ENCODE measurements at regions not wholly inside any gene's neighbourhood (a gene's known extent, or its start where the extent isn't known, plus 50 kb on each side); places are given as distances from the start of the nearest gene placed in this dataset.

DNA sequence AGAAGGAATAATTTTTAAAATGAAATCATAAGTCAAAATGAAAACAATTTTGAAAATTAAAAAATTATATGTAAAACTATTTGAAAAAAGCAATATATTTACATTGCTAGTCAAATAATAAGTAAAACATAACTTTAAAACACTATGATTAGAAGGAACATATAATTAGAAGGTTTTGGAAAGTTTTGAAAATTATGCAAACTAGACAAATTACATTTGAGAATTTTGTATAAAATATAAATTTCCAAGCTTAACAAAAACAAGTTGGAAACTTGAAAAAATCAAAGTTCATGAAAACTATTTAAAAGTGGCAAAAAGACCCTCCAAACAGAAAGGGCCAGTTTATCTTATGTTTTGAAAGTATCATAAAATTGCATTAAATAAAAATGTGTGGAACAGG lies 67.6 kb upstream of the TLL1 start:
- Histone ChIP-seq H2AFZ (ENCODE audit: low read length) (no peak overlapping the region), H3F3A (ENCODE audit: low read depth) (no peaks in the 10 kb centered on the region), H3K9ac (ENCODE audit: low read depth, low read length, poor library complexity, severe bottlenecking) (no peak overlapping the region), H3K9me3 (ENCODE audit: insufficient read depth, low read depth, low read length) (no peaks in the 10 kb centered on the region), H3K4me3 (ENCODE audit: low read length, poor library complexity, severe bottlenecking) (no peak overlapping the region), H4K20me1 (ENCODE audit: insufficient read depth, low read length, poor library complexity, severe bottlenecking) (no peaks in the 10 kb centered on the region), H3K27me3 (ENCODE audit: insufficient read depth, low read length, poor library complexity, severe bottlenecking) (no peaks in the 10 kb centered on the region), H3K4me1 (ENCODE audit: insufficient read depth, low read length, poor library complexity, severe bottlenecking) (no peaks in the 10 kb centered on the region), H3K9me2 (replicated peaks; ENCODE audit: low read depth, low read length) (no peaks in the 10 kb centered on the region), H3K36me3 (ENCODE audit: insufficient read depth, low read length) (no peaks in the 10 kb centered on the region), H3K79me2 (ENCODE audit: insufficient read depth, low read length) (no peaks in the 10 kb centered on the region), H3K4me2 (ENCODE audit: low read depth, low read length, poor library complexity, severe bottlenecking) (no peak overlapping the region)
- TF ChIP-seq, protein P1, sequence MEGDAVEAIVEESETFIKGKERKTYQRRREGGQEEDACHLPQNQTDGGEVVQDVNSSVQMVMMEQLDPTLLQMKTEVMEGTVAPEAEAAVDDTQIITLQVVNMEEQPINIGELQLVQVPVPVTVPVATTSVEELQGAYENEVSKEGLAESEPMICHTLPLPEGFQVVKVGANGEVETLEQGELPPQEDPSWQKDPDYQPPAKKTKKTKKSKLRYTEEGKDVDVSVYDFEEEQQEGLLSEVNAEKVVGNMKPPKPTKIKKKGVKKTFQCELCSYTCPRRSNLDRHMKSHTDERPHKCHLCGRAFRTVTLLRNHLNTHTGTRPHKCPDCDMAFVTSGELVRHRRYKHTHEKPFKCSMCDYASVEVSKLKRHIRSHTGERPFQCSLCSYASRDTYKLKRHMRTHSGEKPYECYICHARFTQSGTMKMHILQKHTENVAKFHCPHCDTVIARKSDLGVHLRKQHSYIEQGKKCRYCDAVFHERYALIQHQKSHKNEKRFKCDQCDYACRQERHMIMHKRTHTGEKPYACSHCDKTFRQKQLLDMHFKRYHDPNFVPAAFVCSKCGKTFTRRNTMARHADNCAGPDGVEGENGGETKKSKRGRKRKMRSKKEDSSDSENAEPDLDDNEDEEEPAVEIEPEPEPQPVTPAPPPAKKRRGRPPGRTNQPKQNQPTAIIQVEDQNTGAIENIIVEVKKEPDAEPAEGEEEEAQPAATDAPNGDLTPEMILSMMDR (conservative IDR thresholded peaks at IDR 0.05; ENCODE audit: low read length): no peak
- no peak for TF ChIP-seq EZH2phosphoT487 (IDR thresholded peaks at IDR 0.05; ENCODE audit: borderline replicate concordance)

DNA sequence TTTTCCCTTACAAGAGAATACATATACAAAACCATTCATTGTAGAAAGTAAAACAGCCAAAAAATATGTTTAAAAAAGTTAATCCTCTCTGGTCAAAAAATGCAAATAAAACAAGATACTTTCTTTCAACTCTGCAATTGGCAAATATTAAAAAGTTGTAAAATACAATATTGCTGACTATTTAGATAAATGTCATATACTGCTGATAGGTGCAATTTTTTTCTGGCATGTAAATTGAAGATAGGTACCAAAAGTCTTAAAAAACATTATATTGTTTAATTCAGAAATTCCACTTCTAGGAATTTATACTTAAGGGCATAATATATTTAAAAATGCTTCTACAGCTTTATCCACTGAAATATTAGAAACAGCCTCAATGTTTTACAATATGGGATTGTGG lies 66.4 kb upstream of the TLL1 start:
- no peak overlapping the region for H3K4me2 ChIP-seq (ENCODE audit: low read depth, low read length, poor library complexity, severe bottlenecking)

DNA sequence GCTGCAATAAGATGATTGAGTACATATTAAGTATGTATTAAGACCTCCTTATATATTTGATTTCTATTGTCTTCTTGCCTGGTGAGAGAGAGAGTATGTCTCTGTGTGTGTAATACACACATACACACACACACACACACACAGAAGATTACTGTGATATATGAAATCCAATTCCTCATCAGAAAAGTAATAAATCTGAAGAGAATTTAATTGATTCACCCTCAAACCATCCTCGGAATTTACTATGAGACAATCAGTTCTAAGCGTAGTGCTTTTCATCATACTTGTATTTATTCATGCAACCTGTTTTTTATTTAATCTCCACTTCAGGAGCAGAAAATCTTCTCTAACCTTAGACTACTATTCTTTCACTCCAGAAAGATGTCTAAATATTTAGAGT lies 62.3 kb upstream of the TLL1 start:
- no peak overlapping the region for H2AFZ ChIP-seq (ENCODE audit: low read length)

More for the DNA sequence above, 66.4 kb upstream of the TLL1 start:
- Histone ChIP-seq H3K36me3 (ENCODE audit: insufficient read depth, low read length) (no peaks in the 10 kb centered on the region), H3K79me2 (ENCODE audit: insufficient read depth, low read length) (no peaks in the 10 kb centered on the region), H3K4me1 (ENCODE audit: insufficient read depth, low read length, poor library complexity, severe bottlenecking) (no peaks in the 10 kb centered on the region), H3K9me3 (ENCODE audit: insufficient read depth, low read depth, low read length) (no peaks in the 10 kb centered on the region), H3K9me2 (replicated peaks; ENCODE audit: low read depth, low read length) (no peaks in the 10 kb centered on the region), H4K20me1 (ENCODE audit: insufficient read depth, low read length, poor library complexity, severe bottlenecking) (no peaks in the 10 kb centered on the region), H3F3A (ENCODE audit: low read depth) (no peaks in the 10 kb centered on the region), H2AFZ (ENCODE audit: low read length) (no peak overlapping the region), H3K4me3 (ENCODE audit: low read length, poor library complexity, severe bottlenecking) (no peak overlapping the region), H3K9ac (ENCODE audit: low read depth, low read length, poor library complexity, severe bottlenecking) (no peak overlapping the region), H3K27me3 (ENCODE audit: insufficient read depth, low read length, poor library complexity, severe bottlenecking) (no peaks in the 10 kb centered on the region)
- TF ChIP-seq, protein P1 (conservative IDR thresholded peaks at IDR 0.05; ENCODE audit: low read length): no peak
- TF ChIP-seq EZH2phosphoT487 (IDR thresholded peaks at IDR 0.05; ENCODE audit: borderline replicate concordance): no peak

More for the DNA sequence above, 62.3 kb upstream of the TLL1 start:
- H3K9me3 ChIP-seq (ENCODE audit: insufficient read depth, low read depth, low read length): no peaks in the 10 kb centered on the region
- H3K9ac ChIP-seq (ENCODE audit: low read depth, low read length, poor library complexity, severe bottlenecking): no peak overlapping the region
- no peak overlapping the region for H3K4me2 ChIP-seq (ENCODE audit: low read depth, low read length, poor library complexity, severe bottlenecking)
- no peaks in the 10 kb centered on the region for H3K4me1 ChIP-seq (ENCODE audit: insufficient read depth, low read length, poor library complexity, severe bottlenecking)
- no peaks in the 10 kb centered on the region for H4K20me1 ChIP-seq (ENCODE audit: insufficient read depth, low read length, poor library complexity, severe bottlenecking)
- no peaks in the 10 kb centered on the region for H3K27me3 ChIP-seq (ENCODE audit: insufficient read depth, low read length, poor library complexity, severe bottlenecking)
- H3K9me2 ChIP-seq (replicated peaks; ENCODE audit: low read depth, low read length): no peaks in the 10 kb centered on the region
- no peaks in the 10 kb centered on the region for H3K79me2 ChIP-seq (ENCODE audit: insufficient read depth, low read length)
- no peaks in the 10 kb centered on the region for H3K36me3 ChIP-seq (ENCODE audit: insufficient read depth, low read length)
- no peak overlapping the region for H3K4me3 ChIP-seq (ENCODE audit: low read length, poor library complexity, severe bottlenecking)
- no peak for TF ChIP-seq EZH2phosphoT487 (IDR thresholded peaks at IDR 0.05; ENCODE audit: borderline replicate concordance)
- TF ChIP-seq, protein P1 (conservative IDR thresholded peaks at IDR 0.05; ENCODE audit: low read length): no peak
- H3F3A ChIP-seq (ENCODE audit: low read depth): no peaks in the 10 kb centered on the region
